ENCODE measurements at regions not wholly inside any gene's neighbourhood (a gene's known extent, or its start where the extent isn't known, plus 50 kb on each side); places are given as distances from the start of the nearest gene placed in this dataset.
"Not testable (repeated sequence)": the region's sequence is repeated elsewhere in the genome, so short reads cannot be mapped to it uniquely, and the experiment has no call there.

- not testable (repeated sequence) for DNase-seq
These were observed 170.3 kb upstream of the FAM174A start for GRCh38 chr5:100364757-100365478.

GRCh38 chr5:100364343-100364742 is 170.8 kb upstream of the FAM174A start:
- DNase-seq = not testable (repeated sequence)

GRCh38 chr5:100359998-100360397 is 175.2 kb upstream of the FAM174A start:
- not testable (repeated sequence) for DNase-seq

- not testable (repeated sequence) for DNase-seq
These were observed 188.9 kb upstream of the FAM174A start for GRCh38 chr5:100346269-100346668.

GRCh38 chr5:100341485-100341884 is 193.7 kb upstream of the FAM174A start:
- DNase-seq = not testable (repeated sequence)

- no peak for DNase-seq
These were observed 212.7 kb upstream of the FAM174A start for GRCh38 chr5:100322483-100322882.

GRCh38 chr5:100319885-100320284 is 215.3 kb upstream of the FAM174A start:
- DNase-seq = no peak

- DNase-seq = no peak
These were observed 221.5 kb upstream of the FAM174A start for GRCh38 chr5:100313657-100314056.

GRCh38 chr5:100311806-100312205 is 223.4 kb upstream of the FAM174A start:
- DNase-seq = no peak

- DNase-seq = no peak
These were observed 229.2 kb upstream of the FAM174A start for GRCh38 chr5:100306000-100306399.

GRCh38 chr5:100303216-100303615 is 232.0 kb upstream of the FAM174A start:
- DNase-seq = no peak

- no peak for DNase-seq
These were observed 235.9 kb upstream of the FAM174A start for GRCh38 chr5:100299261-100299660.

- no peak for DNase-seq
These were observed 259.1 kb upstream of the FAM174A start for GRCh38 chr5:100276071-100276470.

GRCh38 chr5:100275631-100276030 is 259.5 kb upstream of the FAM174A start:
- no peak for DNase-seq

GRCh38 chr5:100273846-100274580 is 261.2 kb upstream of the FAM174A start:
- DNase-seq = no peak

GRCh38 chr5:100270023-100270771 is 265.0 kb upstream of the FAM174A start:
- no peak for DNase-seq

GRCh38 chr5:100260968-100261367 is 274.2 kb upstream of the FAM174A start:
- no peak for DNase-seq

- DNase-seq = no peak
These were observed 282.2 kb upstream of the FAM174A start for GRCh38 chr5:100252944-100253343.

- DNase-seq = no peak
These were observed 283.1 kb upstream of the FAM174A start for GRCh38 chr5:100252037-100252436.

- DNase-seq = no peak
These were observed 285.3 kb upstream of the FAM174A start for GRCh38 chr5:100249884-100250269.

GRCh38 chr5:100249211-100249883 is 285.8 kb upstream of the FAM174A start:
- no peak for DNase-seq

- DNase-seq = peak; percentile 29
These were observed 302.4 kb upstream of the FAM174A start for GRCh38 chr5:100232736-100233135.

- DNase-seq = no peak
These were observed 346.4 kb upstream of the FAM174A start for GRCh38 chr5:100188778-100189177.

Data from SHP77 treated with DMSO at 0.1 percent for 48 hours (cell line).